ENCODE measurements at regions not wholly inside any gene's neighbourhood (a gene's known extent, or its start where the extent isn't known, plus 50 kb on each side); places are given as distances from the start of the nearest gene placed in this dataset.
A peak's percentile ranks its signal among the peaks of the same experiment; 100 is the strongest.

- intact Hi-C loops (cut with micrococcal nuclease; ENCODE audit: unreplicated experiment) = loop anchor here (2.0 kb wide), 1 partner anchor 14 kb away; no protein-coding TSS in a partner anchor
- POLR2A ChIA-PET = no interaction called here
- CTCF ChIA-PET = interaction anchor here (0.5 to 1.4 kb wide), 4 partner anchors 14 to 136 kb away, joined by 3 to 7 read pairs (median 4); no protein-coding TSS in a partner anchor
Observed at GRCh38 chr3:184505076-184505878, 56.3 kb upstream of the EPHB3 start.

GRCh38 chr3:184506561-184506991 lies 55.0 kb upstream of the EPHB3 start:
- ChIA-PET CTCF (interaction anchor here (1.4 kb wide), 1 partner anchor 135 kb away, joined by 7 read pairs; no protein-coding TSS in a partner anchor), POLR2A (interaction anchor here (0.5 kb wide), 1 partner anchor 144 kb away, joined by 6 read pairs; no protein-coding TSS in a partner anchor)
- Mint-ChIP-seq H3K27me3 (ENCODE audit: insufficient read depth, unreplicated experiment) (peaks cover under 1% of the 10 kb centered on the region), H3K27ac (ENCODE audit: unreplicated experiment) (no peak overlapping the region), H3K36me3 (ENCODE audit: insufficient read depth, unreplicated experiment) (no peaks in the 10 kb centered on the region), H3K9me3 (ENCODE audit: unreplicated experiment) (peaks cover 20% of the 10 kb centered on the region), H3K4me3 (ENCODE audit: unreplicated experiment) (no peak overlapping the region), H3K4me1 (ENCODE audit: low read depth, unreplicated experiment) (peaks cover 14% of the 10 kb centered on the region)
- no peak for TF ChIP-seq CTCF (IDR thresholded peaks at IDR 0.05; ENCODE audit: insufficient read depth in 1 of 2, low read depth in 1 of 2, low read length in 1 of 2, severe bottlenecking in 1 of 2, unreplicated experiment in 1 of 2)
- Histone ChIP-seq H3K9me3 (peaks cover 4% of the 10 kb centered on the region; the same call in 1 of the 2 replicates), H3K4me3 (ENCODE audit: low read depth, low read length) (no peak overlapping the region), H3K4me1 (peaks cover 18% of the 10 kb centered on the region), H3K27me3 (replicated peaks; ENCODE audit: control insufficient read depth, insufficient read depth, low read length) (no peaks in the 10 kb centered on the region), H3K36me3 (ENCODE audit: control insufficient read depth, insufficient read depth, low read length) (no peaks in the 10 kb centered on the region)
- intact Hi-C loops (cut with micrococcal nuclease; ENCODE audit: unreplicated experiment) = no loop called here
- no TSS peak for BruUV-seq (replicated peaks)
- no peak for DNase-seq

More at GRCh38 chr3:184505076-184505878, 56.3 kb upstream of the EPHB3 start:
- Mint-ChIP-seq H3K4me1 (ENCODE audit: low read depth, unreplicated experiment) (peaks cover 14% of the 10 kb centered on the region), H3K4me3 (ENCODE audit: unreplicated experiment) (peak overlapping the region; percentile 9), H3K27ac (ENCODE audit: unreplicated experiment) (peak overlapping the region; percentile 43), H3K36me3 (ENCODE audit: insufficient read depth, unreplicated experiment) (no peaks in the 10 kb centered on the region), H3K27me3 (ENCODE audit: insufficient read depth, unreplicated experiment) (no peaks in the 10 kb centered on the region), H3K9me3 (ENCODE audit: unreplicated experiment) (peaks cover 16% of the 10 kb centered on the region)
- TF ChIP-seq CTCF (IDR thresholded peaks at IDR 0.05; ENCODE audit: insufficient read depth in 1 of 2, low read depth in 1 of 2, low read length in 1 of 2, severe bottlenecking in 1 of 2, unreplicated experiment in 1 of 2) = no peak
- Histone ChIP-seq H3K36me3 (ENCODE audit: control insufficient read depth, insufficient read depth, low read length) (no peaks in the 10 kb centered on the region), H3K4me3 (ENCODE audit: low read depth, low read length) (no peak overlapping the region), H3K4me1 (peaks cover 18% of the 10 kb centered on the region), H3K27me3 (replicated peaks; ENCODE audit: control insufficient read depth, insufficient read depth, low read length) (no peaks in the 10 kb centered on the region), H3K9me3 (peaks cover 4% of the 10 kb centered on the region; the same call in 1 of the 2 replicates)
- peak in 1 of 2 experiments; percentile 17 for DNase-seq
- no TSS peak for BruUV-seq (replicated peaks)

DNA sequence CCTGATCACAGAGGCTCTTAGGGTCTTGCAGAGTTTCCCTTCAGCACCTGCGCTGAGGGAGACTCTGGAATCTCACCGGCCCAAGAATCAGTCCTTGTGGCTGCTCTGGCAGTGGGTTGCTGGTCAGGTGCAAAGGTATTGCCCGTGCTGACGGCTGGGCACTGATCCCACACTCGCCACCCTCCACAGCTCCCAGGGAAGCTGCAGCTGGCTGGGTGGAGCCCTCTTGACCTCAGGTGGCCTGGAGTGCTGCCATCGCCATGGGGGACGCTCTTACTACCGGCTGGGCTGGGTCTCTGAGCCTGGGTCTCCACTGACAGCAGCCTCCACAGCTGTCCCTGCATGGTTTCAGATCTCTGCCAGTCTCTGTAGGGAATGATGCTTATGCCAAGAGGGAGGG lies 52.6 kb upstream of the EPHB3 start:
- Mint-ChIP-seq H3K4me1 (ENCODE audit: low read depth, unreplicated experiment) (peaks cover 14% of the 10 kb centered on the region), H3K27me3 (ENCODE audit: insufficient read depth, unreplicated experiment) (peaks cover 12% of the 10 kb centered on the region), H3K9me3 (ENCODE audit: unreplicated experiment) (peaks cover 10% of the 10 kb centered on the region), H3K4me3 (ENCODE audit: unreplicated experiment) (no peak overlapping the region), H3K27ac (ENCODE audit: unreplicated experiment) (no peak overlapping the region), H3K36me3 (ENCODE audit: insufficient read depth, unreplicated experiment) (no peaks in the 10 kb centered on the region)
- intact Hi-C loops (cut with micrococcal nuclease; ENCODE audit: unreplicated experiment) = no loop called here
- DNase-seq = no peak
- no TSS peak for BruUV-seq (replicated peaks)
- POLR2A ChIA-PET = no interaction called here
- Histone ChIP-seq H3K4me3 (ENCODE audit: low read depth, low read length) (no peak overlapping the region), H3K27me3 (replicated peaks; ENCODE audit: control insufficient read depth, insufficient read depth, low read length) (no peaks in the 10 kb centered on the region), H3K36me3 (ENCODE audit: control insufficient read depth, insufficient read depth, low read length) (no peaks in the 10 kb centered on the region), H3K9me3 (no peaks in the 10 kb centered on the region), H3K4me1 (peaks cover 18% of the 10 kb centered on the region)
- CTCF ChIA-PET = no interaction called here
- TF ChIP-seq CTCF (IDR thresholded peaks at IDR 0.05; ENCODE audit: insufficient read depth in 1 of 2, low read depth in 1 of 2, low read length in 1 of 2, severe bottlenecking in 1 of 2, unreplicated experiment in 1 of 2) = no peak

Measured in Caco-2 (cell line).